H4 (cell line): ENCODE measurements at regions not wholly inside any gene's neighbourhood (a gene's known extent, or its start where the extent isn't known, plus 50 kb on each side); places are given as distances from the start of the nearest gene placed in this dataset.
A peak's percentile ranks its signal among the peaks of the same experiment; 100 is the strongest.
"Not testable (repeated sequence)": the region's sequence is repeated elsewhere in the genome, so short reads cannot be mapped to it uniquely, and the experiment has no call there.

Source experiments
- DNase-seq: peaks from one replicate; pipeline ENCODE4 v3.0.0-alpha.2; 2015; ENCODE audit warnings: low spot score

- DNase-seq, result peak; percentile 73
These were observed 138.5 kb upstream of the S1PR3 start for GRCh38 chr9:88852794-88853193.

DNA sequence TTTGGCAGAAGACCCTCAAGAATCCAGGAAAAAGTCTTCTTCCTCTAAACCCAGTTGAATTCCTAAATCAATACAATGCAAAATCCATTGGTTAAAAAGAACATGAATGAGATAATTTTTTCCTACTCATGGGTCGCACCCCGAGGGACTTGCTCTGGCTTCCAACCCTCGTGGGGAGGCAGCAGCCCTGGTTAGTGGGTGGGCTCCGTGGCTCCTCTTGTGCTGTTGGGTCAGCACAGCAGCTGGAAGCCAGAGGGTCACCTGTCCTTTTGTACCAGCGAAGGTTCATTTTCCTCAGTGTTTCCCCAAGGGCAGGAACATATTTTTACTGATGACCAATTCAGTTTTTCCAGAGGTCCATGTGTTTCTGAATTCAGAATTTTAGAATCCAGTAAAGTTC is 120.6 kb upstream of the S1PR3 start:
- DNase-seq, result no peak

DNA sequence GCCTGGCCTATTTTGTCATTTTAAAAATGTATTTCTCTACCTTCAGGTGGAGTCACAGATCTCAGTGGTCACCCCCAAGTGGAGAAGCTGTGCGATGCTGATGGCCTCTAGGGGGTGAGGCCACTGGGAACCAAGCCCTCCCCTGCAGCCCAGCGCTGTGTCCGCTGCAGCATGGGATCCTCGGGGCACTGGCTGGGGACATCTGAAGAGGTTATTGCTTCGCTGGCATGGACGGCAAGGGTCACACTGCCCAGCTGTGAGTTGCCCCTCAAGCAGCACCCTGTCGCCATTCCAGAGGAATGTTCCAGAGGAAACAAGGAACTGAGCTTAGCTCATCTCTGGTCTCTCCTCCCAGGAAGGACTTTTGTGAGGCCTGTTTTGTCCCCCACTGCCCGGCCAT is 119.6 kb upstream of the S1PR3 start:
- DNase-seq, result no peak

DNA sequence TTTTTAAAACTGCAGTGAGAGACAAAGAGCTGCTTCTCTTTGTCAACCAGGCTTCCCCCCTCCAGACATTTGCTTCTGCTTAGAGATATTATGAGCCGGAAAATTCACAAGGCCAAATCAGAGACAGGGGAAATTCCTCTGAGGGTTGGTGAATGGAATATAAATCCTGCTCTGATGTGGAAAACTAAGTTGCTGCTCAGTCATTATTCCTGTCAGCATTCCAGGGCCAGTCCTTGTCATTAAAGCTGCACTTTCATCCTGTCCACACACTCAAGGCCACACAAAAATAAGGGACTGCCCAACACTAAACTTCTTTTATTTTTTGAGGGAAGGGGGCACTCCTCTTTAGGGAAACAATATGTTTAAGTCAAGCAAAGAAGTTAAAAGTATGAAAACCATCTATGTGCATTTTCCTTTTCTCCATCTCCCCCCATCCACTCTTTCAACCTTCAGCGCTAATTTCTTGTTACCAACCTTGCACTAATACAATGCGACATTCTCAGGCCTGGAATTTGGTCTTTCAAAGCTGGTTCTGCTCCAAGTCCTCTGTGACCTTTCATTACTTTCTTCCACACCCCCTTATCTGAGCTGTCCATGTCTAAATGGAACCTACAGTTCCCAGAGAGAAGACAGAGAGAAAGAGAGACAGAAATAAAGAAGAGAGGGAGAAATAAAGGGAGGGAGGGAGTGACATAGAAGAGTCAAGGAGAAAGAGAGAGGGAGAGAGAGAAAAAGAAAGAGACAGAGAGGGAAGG is 118.9 kb upstream of the S1PR3 start:
- no peak for DNase-seq

GRCh38 chr9:88873635-88874034 is 117.6 kb upstream of the S1PR3 start:
- DNase-seq, result no peak

DNA sequence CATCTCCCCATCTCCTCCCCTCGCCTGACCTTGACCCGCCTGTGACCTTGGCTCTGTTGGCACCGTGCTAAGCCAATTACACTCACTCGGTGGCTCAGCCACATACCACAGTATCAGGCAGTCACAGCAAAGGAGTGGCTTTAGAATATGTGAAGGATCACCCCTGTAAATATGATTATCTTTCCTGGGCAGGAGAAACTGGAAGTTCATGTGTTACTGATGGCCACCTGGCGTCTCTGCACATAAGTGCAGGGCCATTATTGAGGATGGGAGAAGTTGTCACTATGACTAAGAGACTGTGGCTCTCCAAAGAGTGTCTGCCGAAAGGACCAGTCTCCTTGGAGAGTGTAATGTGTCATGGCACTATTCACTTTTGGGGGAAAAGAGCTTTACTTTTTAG is 116.9 kb upstream of the S1PR3 start:
- DNase-seq, result no peak

DNA sequence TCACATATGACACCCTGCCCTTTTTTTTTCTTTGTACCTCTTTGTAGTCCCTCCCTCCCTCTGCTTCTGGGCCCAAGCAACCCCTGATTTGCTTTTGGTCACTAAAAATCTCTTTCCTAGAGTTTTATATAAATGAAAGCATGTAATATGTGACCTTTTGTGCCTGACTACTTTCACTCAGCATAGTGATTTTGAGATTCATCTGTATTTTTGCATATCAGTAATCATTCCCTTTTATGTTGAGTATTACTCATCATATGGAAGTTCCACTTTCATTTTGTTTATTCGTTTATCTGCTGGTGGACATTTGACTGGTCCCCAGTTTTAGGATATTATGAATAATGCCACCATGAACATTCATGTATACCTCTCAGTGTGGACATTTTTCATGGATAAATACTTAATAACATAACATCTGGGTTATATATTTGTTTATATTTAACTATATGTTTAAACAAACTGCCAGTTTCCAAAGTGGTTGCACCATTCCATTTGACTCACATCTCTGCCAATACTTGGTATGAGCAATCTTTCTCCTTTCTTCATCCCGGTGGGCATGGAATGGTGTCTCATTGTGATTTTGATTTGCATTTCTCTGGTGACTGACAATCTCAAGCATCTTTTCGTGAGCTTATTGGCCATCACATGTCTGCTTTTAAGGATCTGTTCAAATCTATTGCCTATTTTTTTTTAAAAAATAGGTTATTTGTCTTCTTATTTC is 115.7 kb upstream of the S1PR3 start:
- DNase-seq, result no peak

- DNase-seq, result no peak
These were observed 111.1 kb upstream of the S1PR3 start for GRCh38 chr9:88880199-88880598.

- DNase-seq, result not testable (repeated sequence)
These were observed 107.0 kb upstream of the S1PR3 start for GRCh38 chr9:88884291-88884690.

DNA sequence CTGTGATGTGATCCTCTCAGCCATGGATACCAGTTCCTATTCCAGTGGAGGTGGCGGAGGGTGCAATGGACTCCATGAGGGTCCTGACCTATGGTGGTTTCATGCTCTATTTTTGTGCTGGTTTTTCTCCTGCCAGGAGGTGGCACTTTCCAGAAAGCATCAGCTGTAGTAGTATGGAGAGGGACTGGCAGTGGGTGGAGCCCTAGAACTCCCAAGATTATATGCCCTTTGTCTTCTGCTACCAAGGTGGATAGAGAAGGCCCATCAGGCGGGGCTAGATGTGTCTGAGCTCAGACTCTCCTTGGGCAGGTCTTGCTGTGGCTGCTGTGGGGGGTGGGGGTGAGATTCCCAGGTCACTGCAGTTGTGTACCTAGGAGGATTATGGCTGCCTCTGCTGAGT is 104.5 kb upstream of the S1PR3 start:
- DNase-seq, result not testable (repeated sequence)

- no peak for DNase-seq
These were observed 101.9 kb upstream of the S1PR3 start for GRCh38 chr9:88889386-88889785.

DNA sequence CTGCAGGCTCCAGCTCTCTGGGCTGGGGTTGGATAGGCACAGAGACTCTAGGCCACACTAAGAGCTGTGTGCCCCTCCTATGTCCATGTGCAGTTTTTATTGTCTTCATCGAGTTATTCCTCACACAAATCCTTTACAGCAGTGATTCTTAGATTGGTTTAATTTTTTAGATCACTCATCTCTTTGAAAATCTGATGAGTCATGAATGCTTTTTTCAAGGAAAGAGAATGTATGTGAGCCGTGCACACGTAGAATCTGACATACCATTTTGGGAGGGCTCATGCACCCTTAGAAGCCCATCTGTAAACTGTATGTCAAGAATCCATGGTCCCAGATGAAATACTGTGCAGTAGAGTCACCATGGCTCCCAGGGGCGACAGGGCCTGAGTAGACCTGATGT is 100.7 kb upstream of the S1PR3 start:
- no peak for DNase-seq

DNA sequence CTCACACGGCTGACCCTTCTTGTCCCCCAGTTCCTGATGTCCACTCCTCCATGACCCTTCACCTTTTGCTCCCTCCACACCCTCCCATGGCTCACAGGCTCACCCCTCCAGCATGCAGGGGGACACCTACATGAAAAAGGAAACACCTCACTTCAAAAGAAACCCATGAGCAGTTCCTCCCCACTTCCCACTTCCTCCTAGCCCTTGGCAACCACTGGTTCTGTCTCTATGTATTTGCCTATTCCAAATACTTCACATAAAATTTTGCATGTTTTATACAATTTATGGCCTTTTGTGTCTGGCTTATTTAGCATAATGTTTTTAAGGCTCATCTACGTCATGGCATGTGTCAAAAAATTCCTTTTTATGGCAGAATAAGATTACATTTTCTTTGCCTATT is 100.2 kb upstream of the S1PR3 start:
- no peak for DNase-seq

DNA sequence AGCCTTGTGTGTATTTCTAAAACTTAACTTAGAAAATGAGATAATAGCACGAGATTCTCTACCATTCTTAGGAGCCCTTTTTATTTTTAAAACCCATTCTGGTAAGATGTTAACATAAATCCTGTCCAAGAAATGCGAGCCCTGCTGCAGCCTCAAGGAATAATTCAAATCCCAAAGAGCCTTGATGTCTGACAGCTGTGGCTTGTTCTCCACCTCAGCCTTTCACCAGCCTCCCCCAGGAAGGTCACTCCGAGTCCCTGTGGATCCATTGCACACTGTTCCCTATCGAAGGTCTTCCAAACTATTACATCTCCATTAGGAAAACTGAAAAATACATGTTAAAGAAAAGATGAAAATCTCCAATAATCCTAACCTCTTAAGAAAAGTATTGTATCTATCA is 98.5 kb upstream of the S1PR3 start:
- no peak for DNase-seq

DNA sequence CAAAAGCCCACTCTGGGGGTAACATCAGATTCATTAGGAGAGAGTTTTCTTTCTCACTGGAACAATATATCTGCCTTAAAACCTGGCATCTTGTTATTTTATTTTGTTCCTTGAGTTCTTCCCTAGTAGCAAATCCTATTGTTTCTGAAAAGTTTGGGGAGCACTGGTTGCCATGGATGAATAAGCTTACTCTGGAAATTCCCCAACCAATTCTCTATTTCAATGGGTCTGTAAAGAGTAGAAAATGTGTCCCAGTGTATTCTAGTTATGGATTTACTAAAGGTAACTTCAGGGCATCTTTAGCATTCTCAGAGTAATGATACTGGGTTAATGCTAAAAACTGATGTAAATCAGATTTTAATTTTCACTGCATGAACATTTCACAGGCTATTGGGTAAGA is 94.2 kb upstream of the S1PR3 start:
- DNase-seq, result no peak

GRCh38 chr9:88898039-88898720 is 93.1 kb upstream of the S1PR3 start:
- no peak for DNase-seq

DNA sequence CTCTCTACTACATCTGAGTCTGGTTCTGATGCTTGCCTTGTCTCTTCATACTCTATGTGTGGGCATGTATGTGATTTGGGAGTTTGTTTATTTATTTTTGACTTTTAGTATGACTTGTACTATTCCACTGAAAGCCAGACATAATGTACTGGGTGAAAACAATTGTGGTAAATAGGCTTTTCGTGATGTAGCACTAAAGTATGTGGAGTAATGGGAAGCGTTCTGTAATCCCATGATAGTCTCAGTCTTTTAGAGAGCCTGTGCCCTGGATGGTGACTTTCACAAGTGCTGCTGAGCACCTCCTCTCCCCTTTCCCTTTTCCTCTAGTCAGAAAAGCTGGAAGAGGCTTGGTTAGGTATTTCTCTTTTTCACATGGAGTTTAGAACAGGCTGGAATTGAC is 85.8 kb upstream of the S1PR3 start:
- no peak for DNase-seq

DNA sequence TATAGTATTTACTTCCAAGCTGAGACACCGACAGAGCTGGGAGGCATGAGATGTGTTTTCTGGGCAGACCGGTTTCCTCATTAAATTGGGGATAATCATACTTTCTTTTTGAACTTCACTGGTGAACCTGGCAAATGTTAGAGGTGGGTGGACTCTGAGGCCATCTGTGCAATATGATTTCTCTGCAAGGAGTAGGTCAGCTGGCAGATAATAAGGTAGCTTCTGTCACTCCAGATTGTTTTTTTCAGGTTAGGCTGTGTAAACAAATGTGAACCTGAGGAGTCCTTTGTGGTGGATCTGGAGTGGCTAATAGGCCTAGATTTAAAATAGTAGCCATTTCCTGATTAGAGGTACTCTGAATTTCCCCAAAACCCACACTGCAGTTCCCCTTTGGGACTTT is 75.4 kb upstream of the S1PR3 start:
- no peak for DNase-seq

DNA sequence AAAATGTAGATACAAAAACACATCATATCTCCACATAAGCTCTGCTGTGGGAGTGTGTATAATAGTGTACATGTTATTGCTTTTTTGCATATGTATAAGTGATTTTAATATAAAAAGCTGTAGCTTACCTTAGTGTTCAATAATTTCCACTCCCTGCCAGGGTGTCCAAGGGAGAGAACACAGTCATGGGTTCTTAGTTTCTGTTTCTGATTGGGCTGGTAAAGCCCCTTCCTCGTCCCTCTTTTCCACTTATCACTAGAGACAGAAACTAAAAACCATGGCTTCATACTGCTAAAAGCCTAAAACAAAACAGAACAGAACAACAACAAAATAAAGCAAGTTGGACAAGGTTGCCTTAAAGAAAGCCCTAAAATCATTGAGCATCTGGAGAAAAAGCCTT is 74.4 kb upstream of the S1PR3 start:
- no peak for DNase-seq

GRCh38 chr9:88917375-88917774 is 73.9 kb upstream of the S1PR3 start:
- DNase-seq, result no peak

- not testable (repeated sequence) for DNase-seq
These were observed 72.7 kb upstream of the S1PR3 start for GRCh38 chr9:88918537-88918936.

DNA sequence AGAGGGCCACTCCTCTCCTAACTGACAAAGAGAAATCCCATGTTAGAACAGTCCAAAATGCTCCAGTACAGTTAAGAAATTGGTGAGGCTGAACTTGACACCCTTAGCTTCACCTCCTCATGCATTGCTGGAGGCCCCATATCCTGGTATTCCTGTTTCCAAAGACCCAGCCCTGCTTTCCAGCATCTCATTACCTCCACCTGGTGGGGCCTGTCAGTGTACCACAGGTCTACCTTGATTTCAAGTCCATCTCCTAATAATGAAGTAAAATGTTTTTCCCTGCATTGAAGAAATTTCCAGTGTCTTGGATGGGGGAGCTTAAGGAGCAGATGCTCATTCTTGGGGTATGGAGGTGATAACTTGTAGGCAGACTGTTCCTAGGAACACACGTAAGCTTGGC is 70.6 kb upstream of the S1PR3 start:
- no peak for DNase-seq

GRCh38 chr9:88922091-88922490 is 69.2 kb upstream of the S1PR3 start:
- DNase-seq, result no peak
